H1 (cell line): ENCODE measurements at regions not wholly inside any gene's neighbourhood (a gene's known extent, or its start where the extent isn't known, plus 50 kb on each side); places are given as distances from the start of the nearest gene placed in this dataset.

ENCODE experiments used
- EZH2 ChIP-seq: fragments of 200-600 bp; sonication (generic); IDR thresholded peaks from 2 replicates; pipeline ENCODE4 v1.7.1; 2012; ENCODE audit warnings: low read depth, mild to moderate bottlenecking, moderate library complexity, low read length, inconsistent platforms; ENCODE audit not compliant: severe bottlenecking
- SIX5 ChIP-seq: IDR thresholded peaks from 2 replicates; pipeline ENCODE4 v1.6.1; 2011; ENCODE audit warnings: mild to moderate bottlenecking, low read depth, low read length
- SP1 ChIP-seq: IDR thresholded peaks from 2 replicates; pipeline ENCODE4 v1.6.1; 2011; ENCODE audit warnings: low read depth, low read length

DNA sequence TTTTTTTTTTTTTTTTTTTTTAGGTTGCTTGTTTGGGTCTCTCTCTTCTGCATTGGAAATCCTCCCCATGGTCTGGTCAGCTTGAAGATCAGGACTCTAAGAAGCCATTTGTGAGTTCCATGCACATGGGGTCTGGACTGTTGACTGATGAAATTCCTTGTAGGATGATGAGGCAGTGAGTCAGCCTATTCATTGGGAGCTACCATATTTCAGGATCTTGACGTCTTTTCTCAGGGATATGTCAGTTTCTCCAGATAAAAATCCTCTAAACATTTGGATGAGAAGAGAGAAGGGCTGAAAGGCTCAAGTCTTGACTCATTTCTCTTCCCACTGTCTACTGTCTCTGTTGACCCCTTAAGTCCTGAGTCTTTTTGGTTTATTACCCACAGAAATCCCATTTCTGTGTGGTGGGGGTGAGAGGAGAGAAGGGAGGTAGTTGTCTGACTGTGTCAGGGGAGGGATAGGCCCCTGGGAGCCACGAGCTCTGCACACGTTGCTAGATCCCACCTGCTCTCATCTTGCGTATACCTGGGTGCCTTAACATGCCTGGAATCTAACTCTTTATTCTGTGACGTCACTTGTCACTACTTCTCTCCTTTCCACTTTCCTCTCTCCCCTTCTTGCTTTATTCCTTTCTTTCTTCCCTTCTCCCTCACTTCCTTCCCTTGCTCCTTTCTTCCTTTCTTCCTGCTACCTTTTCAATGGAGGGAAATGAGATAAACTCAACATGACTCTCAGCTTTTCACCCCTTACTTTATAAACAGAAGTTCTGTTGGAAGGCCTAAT, 333.1 kb upstream of the XYLT1 start:
- no peak for TF ChIP-seq EZH2
- TF ChIP-seq SIX5, result no peak
- TF ChIP-seq SP1, result no peak
